NCI-H2107 treated with DMSO at 0.1 percent for 48 hours (cell line): ENCODE measurements at regions not wholly inside any gene's neighbourhood (a gene's known extent, or its start where the extent isn't known, plus 50 kb on each side); places are given as distances from the start of the nearest gene placed in this dataset.

Experiments
- DNase-seq: peaks from one replicate; lab custom pipeline; 2025; ENCODE audit not compliant: unreplicated experiment; lab: John Stamatoyannopoulos, UW

DNA sequence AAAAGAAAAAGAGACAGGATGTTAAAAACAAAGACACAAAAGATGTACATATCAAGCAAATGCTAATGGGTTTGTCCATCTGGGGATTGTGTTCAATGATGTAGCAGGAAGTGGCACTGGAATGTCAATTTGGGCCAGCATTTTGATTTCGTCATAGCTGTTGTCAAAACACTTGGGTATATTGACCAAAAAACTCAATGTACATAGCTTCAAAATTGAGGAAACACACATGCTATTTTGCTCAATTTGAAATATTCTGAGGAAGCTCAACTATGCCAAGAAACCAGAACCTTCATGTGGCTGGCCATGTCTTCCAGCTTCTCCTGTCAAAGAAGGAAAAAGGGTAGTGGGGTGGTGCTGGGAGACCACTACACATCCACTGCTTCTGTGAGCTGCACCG, 212.7 kb upstream of the GHITM start:
- no peak for DNase-seq

GRCh38 chr10:83927166-83927565, 212.1 kb upstream of the GHITM start:
- no peak for DNase-seq

GRCh38 chr10:83929399-83929798, 209.9 kb upstream of the GHITM start:
- DNase-seq = no peak

DNA sequence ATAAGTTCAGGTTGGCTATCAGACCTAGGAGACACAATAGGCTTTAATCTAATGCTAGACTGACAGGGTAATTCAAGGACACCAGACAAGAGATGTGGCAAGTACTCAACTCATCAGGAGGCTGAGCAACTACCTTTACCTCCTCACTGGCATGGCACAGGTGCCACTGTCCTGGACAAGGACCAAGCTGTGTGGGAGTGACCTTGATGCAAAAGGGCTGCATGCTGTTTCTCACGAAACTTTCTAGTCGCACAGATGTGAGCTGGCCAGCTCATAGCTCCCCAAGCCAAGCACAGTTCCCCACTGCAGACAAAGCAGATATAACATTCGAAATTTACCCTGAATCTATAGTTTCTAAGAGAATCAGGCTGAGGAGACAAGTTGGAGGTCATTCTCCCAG, 207.6 kb upstream of the GHITM start:
- DNase-seq = no peak

DNA sequence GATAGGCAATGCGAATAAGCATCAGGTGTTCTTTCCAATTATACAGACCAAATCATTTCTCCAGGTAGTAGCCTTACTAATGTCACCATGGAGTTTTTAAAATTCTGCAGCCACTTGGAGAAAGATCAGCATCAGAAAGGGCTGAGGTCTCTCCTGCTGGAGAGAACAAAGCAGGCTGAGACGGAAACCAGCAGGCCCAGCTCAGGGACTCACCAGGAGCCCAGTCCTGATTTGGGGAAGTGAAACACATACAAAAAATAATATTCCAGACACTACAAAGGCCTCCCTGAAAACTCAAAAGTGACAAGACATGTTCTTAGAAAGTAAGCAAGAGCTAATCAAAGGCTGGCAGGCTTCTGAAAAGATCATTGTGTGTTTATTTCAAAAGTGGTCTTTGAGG, 207.1 kb upstream of the GHITM start:
- no peak for DNase-seq

DNA sequence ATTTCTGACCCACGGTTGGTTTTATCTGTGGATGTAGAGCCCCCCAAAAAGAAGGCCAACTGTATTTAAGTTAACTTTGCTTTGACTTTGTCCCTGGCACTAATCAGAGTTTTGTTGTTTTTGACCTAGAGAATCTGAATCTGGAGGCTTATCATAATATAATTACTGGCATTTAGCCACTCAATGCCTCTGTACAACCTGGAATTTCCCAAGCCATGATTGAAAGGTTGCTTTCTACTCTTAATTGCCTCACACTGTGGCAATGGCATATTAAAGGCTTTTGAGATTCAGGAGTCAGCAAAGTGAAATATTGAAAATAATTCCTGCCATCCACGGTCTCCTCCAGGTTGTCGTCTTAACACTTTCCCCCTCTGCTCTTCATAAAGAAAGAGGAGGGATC, 205.2 kb upstream of the GHITM start:
- DNase-seq = no peak

GRCh38 chr10:83934641-83935338, 204.5 kb upstream of the GHITM start:
- no peak for DNase-seq

- DNase-seq = no peak
Measured at GRCh38 chr10:83935339-83935736, 204.0 kb upstream of the GHITM start.

DNA sequence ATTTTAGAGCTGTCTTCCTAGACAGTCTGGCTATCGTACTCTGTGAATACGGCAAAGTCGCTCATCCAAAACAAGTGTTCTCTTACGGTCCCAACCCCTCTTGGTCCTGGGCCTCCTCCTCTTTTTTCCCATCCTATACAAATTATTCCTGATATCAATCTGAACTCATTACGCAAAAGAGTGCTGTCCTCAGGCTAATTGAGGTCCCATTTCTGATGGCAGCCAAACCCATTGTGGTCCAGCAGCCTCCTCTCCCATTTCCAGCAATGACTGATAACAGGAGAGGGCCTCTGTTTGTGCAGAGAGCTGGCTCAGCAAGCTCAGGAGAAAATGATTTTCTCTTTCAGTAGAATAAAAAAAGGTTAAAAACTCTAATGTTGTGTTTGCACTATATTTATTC, 203.4 kb upstream of the GHITM start:
- DNase-seq = no peak

GRCh38 chr10:83937161-83937560, 202.1 kb upstream of the GHITM start:
- DNase-seq = no peak

GRCh38 chr10:83937826-83938225, 201.5 kb upstream of the GHITM start:
- no peak for DNase-seq

DNA sequence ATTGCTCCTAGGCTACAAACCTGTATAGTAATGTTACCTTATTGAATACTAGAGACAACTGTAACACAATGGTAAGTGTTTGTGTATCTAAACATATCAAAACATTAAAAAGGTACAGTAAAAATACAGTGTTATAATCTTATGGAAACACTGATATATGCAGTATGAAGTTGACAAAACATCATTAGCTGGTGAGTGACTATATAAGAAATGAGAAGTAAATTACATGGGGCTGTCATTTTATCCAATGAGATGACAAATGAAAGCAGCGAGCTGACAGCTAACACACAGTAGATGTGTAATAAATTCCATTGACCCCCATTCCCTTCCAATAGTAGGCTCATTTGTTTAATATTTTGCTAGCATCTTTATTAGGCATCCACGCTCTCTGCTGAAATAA, 198.1 kb upstream of the GHITM start:
- no peak for DNase-seq

DNA sequence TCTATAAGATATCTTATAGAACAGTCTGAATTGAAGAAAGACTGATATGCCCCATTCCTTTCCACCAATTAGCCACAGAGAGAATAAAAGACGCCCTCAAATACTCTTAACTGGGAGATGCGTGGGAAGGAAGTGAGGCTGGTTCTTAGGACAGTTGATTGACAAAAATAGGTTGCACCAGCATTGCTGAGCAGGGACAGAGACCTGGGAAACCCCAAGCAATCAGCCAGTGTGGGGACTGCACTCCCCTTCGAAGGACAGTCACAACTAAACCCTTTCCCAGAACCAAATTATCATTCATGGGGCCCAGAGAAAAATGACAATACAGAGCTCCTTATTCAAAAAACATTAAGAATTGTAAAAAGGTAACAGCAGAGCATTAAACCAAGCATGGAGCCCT, 196.9 kb upstream of the GHITM start:
- DNase-seq = no peak

DNA sequence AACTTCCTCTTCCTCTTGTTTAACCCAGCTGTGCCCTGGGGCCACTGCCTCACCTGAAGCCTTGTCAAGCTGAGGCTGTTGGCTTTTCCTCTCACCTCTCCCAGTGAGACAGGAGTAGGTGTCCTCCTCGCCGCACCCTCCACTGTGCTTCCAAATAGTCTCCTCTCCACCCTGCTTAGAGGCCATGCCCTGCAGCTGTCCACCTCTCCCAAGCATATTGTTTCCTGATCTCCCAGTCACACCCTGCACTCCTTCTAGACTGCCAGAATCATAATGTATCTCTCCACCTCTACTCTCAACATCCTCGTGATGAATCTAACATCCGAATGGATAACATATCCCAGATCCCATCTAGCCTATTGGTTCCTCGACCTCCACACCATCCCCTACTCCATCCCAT, 196.3 kb upstream of the GHITM start:
- DNase-seq = no peak

DNA sequence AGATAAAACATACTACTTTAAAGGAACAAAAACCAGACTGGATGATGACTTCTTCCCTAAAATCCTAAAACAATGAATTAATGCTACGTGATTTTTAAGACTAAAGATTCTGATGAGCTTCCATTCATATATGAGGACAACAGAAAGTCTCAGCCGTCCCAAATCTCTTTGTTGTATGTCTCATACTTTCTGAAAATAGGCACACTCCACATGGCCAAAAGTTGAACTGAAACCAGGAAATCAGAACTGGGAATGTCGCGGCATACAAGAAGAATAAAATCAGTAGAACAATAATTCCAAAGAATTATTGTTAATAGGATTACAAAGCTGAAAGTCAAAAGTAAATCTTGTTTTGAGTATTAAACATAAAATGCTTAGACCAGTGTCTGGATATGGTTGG, 195.4 kb upstream of the GHITM start:
- DNase-seq = no peak

DNA sequence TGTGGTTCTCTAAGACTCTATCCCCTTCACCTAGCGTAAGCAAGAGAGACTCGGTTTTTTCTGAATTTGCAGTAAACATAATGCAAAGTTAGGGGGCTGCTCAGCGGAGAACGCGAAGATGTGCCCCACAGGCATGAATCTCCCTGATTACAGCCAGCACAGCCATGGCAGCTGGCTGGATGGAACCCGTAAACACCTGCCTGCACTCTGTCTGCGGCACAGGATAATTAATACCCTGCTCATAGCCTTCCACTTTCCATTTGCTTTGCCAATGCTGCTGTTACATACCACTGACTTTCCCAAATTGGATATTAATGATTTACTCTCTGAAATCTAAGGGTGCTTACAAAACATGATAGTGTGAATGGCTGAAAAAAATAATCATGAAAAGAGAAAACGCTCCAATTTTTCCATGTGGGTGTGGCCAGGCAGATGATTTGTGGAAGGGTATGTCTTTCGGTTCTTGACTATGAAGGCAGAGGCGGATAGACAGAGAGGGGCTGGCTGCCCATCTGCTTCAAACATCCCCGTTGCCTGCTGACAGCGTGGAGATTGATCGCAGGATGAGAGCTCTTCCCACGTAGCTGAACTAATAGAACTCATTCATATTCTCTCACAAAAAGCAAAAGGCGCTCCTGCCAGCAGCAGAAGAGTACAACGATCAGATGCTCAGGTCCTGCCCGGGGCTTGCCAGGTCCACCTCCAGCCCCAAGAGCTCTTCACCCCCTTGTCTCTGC, 193.2 kb upstream of the GHITM start:
- DNase-seq = peak; percentile 27

DNA sequence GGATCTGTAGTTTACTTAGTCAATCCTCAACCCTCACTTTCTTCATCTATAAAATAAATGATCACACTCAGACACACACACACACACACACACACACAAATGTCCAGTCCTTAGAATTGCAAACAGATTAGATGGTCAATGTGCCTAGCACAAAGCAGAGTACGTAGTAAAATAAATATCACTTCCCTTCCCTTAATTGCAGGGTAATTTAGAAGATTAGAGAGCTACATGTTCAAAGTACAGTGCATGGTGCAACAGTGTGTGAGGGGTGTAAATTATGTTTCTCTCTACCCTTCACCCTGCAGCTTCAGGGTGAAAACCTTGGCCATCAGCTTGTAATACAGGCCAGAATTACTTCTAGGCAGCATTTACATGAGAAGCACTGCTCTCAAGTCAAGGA, 187.0 kb upstream of the GHITM start:
- DNase-seq = no peak

DNA sequence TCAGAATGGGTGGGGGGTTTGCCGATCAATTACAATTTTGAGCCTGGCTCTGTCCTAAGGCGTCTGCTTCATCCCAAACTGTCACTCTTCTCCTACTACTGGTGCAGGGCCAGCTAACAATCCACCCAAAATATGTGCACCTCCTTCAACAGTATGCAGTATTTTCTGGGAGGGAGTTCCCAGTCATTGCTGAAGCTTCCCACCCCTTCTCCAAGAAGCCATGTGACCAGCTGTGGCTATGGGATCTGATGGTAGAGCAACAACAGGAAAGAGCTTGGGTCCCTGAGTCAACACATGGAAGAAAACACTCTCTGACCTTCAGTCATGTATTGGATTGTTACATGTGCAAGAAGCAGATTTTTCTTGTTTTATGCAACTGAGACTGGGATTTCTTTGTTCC, 185.7 kb upstream of the GHITM start:
- no peak for DNase-seq

DNA sequence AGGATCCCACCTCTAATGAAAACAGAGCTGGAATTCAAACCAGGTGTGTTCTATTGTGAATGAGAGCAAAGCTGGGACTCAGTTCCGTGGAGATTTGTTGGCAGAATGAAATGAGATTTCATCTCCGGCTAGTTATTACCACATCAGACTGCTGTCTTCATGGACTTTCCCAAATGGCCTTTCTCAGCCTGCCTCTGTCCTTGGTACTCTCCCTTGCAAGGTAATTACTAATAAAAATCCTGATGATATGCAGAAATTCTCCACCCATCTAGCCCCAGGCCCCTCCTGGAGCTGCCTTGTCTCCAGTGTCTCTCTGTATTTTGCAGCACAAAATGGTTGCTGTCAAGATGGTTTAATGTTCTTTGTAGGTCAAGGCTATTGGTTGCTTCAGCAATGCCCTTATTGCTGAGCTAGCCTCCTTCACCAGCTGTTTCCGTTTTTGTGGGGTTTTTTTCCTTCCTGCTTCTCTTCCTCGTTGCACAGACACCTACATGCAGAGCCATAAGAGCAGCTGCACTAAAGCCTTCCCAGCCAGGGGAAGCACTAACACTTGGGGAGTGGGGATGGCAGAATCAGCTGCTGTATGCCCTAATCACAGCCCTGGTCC, 185.0 kb upstream of the GHITM start:
- no peak for DNase-seq

DNA sequence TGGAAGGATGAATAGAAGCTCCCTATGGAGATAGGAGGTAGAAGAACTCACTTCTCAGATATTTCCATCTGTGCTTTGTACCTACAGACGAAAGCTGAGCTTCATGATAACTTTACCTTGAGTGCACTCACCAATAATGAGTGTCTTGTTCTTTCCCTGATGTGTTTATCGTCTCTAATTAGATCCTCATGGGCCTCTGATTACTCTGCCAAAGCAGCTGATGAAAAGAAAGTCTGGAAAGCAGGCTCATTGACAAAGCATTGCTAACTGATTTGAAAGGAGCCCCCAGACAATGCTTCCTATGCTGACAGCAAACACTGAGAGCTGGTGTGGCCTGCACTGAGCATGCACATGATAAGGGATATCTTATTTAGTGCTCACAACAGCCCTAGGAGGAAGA, 183.9 kb upstream of the GHITM start:
- DNase-seq = no peak

GRCh38 chr10:83957168-83957947, 182.0 kb upstream of the GHITM start:
- no peak for DNase-seq

- no peak for DNase-seq
Measured at GRCh38 chr10:83959328-83959727, 180.0 kb upstream of the GHITM start.
